Endodermal cell (in vitro differentiated cells): ENCODE measurements at regions not wholly inside any gene's neighbourhood (a gene's known extent, or its start where the extent isn't known, plus 50 kb on each side); places are given as distances from the start of the nearest gene placed in this dataset.

ENCODE experiments used
- DNase-seq: peaks from one replicate; pipeline ENCODE4 v3.0.0-alpha.2; 2017
- H3K27ac ChIP-seq: 2 replicates; pipeline ENCODE4 v1.5.1; 2013; ENCODE audit warnings: mild to moderate bottlenecking, low read depth, low read length, moderate library complexity
- H3K27me3 ChIP-seq: 2 replicates; pipeline ENCODE4 v1.6.1; 2013; ENCODE audit warnings: mild to moderate bottlenecking, low read length, moderate library complexity; ENCODE audit not compliant: insufficient read depth, control insufficient read depth, poor library complexity, severe bottlenecking
- H3K36me3 ChIP-seq: 2 replicates; pipeline ENCODE4 v1.7.0; 2013; ENCODE audit warnings: mild to moderate bottlenecking, low read length, moderate library complexity; ENCODE audit not compliant: control insufficient read depth, insufficient read depth
- H3K4me1 ChIP-seq: one replicate; pipeline ENCODE4 v1.7.0; 2013; ENCODE audit warnings: low read length; ENCODE audit not compliant: control insufficient read depth, insufficient read depth
- H3K4me3 ChIP-seq: 2 replicates; pipeline ENCODE4 v1.5.1; 2013; ENCODE audit warnings: mild to moderate bottlenecking, low read length, moderate library complexity
- H3K9ac ChIP-seq: 2 replicates; pipeline ENCODE4 v1.6.1; 2013; ENCODE audit warnings: mild to moderate bottlenecking, low read length, moderate library complexity; ENCODE audit not compliant: poor library complexity, severe bottlenecking; ENCODE audit errors: extremely low read depth
- H3K9me3 ChIP-seq: 2 replicates; pipeline ENCODE4 v1.6.1; 2013; ENCODE audit warnings: mild to moderate bottlenecking, low read length, moderate library complexity; ENCODE audit not compliant: control insufficient read depth
- H3K27ac Mint-ChIP-seq: 2 replicates; pipeline ENCODE4 v1.8.0; 2020; ENCODE audit warnings: mixed read lengths
- H3K27me3 Mint-ChIP-seq: 2 replicates; pipeline ENCODE4 v1.8.0; 2021; ENCODE audit warnings: mild to moderate bottlenecking, mixed read lengths; ENCODE audit not compliant: insufficient read depth
- H3K36me3 Mint-ChIP-seq: 2 replicates; pipeline ENCODE4 v1.8.0; 2020; ENCODE audit warnings: low read depth, mixed read lengths
- H3K4me1 Mint-ChIP-seq: 2 replicates; pipeline ENCODE4 v1.8.0; 2020; ENCODE audit warnings: mixed read lengths
- H3K4me3 Mint-ChIP-seq: 2 replicates; pipeline ENCODE4 v1.8.0; 2020; ENCODE audit warnings: mild to moderate bottlenecking, moderate library complexity, mixed read lengths
- H3K9me3 Mint-ChIP-seq: 2 replicates; pipeline ENCODE4 v1.8.0; 2020; ENCODE audit warnings: mild to moderate bottlenecking, mixed read lengths
- WGBS, 2 experiments: methylation state at CpG; one replicate each; pipeline versions ENCODE4 v1.1.5 to v1.1.7; 2013; ENCODE audit warnings: missing lambda C conversion rate in 2 of 2, mixed read lengths in 1 of 2; ENCODE audit not compliant: insufficient coverage in 1 of 2, insufficient read length in 1 of 2; 5-methylcytosine and 5-hydroxymethylcytosine counted together
- TF ChIP-seq, protein P1 (sequence below): fragments of 200-600 bp; sonication (generic); conservative IDR thresholded peaks from 2 replicates; pipeline ENCODE4 v1.5.0; 2021; ENCODE audit warnings: antibody characterized with exemption, mild to moderate bottlenecking

DNA sequence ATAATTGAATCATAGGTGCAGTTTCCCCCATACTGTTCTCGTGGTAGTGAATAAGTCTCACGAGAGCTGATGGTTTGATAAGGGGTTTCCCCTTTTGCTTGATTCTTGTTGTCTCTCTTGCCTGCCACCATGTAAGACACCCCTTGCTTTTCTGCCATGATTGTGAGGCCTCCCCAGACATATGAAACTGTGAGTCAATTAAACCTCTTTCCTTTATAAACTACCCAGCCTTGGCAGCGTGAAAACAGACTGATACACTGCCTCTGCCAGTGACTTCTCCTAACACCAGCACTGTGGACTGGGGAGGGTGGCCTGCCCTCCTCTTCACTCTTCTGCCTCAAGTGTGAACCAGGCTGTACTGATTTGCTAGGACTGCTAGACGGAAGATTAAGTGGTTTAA lies 108.6 kb downstream of the RAB11FIP2 start:
- Mint-ChIP-seq H3K9me3 (no peaks in the 10 kb centered on the region), H3K36me3 (no peaks in the 10 kb centered on the region), H3K27me3 (peaks cover 39% of the 10 kb centered on the region), H3K27ac (no peak overlapping the region), H3K4me3 (no peak overlapping the region), H3K4me1 (peaks cover 14% of the 10 kb centered on the region)
- WGBS, 2 experiments = 89 to 100% methylated on average over 4 of the region's 4 CpGs
- Histone ChIP-seq H3K36me3 (no peaks in the 10 kb centered on the region), H3K27ac (no peak overlapping the region), H3K9me3 (no peaks in the 10 kb centered on the region), H3K4me3 (no peak overlapping the region), H3K4me1 (no peaks in the 10 kb centered on the region), H3K27me3 (peaks cover 6% of the 10 kb centered on the region), H3K9ac (no peak overlapping the region)
- DNase-seq = no peak
- TF ChIP-seq, protein P1, sequence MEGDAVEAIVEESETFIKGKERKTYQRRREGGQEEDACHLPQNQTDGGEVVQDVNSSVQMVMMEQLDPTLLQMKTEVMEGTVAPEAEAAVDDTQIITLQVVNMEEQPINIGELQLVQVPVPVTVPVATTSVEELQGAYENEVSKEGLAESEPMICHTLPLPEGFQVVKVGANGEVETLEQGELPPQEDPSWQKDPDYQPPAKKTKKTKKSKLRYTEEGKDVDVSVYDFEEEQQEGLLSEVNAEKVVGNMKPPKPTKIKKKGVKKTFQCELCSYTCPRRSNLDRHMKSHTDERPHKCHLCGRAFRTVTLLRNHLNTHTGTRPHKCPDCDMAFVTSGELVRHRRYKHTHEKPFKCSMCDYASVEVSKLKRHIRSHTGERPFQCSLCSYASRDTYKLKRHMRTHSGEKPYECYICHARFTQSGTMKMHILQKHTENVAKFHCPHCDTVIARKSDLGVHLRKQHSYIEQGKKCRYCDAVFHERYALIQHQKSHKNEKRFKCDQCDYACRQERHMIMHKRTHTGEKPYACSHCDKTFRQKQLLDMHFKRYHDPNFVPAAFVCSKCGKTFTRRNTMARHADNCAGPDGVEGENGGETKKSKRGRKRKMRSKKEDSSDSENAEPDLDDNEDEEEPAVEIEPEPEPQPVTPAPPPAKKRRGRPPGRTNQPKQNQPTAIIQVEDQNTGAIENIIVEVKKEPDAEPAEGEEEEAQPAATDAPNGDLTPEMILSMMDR = no peak

DNA sequence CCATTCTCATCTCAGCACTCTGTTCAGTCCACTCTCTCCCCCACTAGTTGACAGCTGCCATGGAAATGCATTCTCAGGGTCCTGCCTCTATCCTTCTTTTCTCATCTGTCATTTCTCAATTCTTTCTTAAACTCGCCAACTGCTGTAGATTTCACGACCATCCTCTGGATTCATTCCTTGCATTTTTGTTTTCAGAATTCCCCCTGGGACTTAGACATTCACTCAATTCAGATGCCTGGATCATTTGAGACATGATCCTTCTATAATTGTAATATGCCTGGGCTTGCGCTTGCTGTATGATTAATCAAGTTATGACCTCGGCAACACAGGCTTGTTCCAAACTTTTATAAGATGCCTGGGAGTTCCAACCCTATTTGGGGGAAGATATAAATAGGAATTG lies 104.5 kb downstream of the RAB11FIP2 start:
- no peaks in the 10 kb centered on the region for H3K9me3 ChIP-seq
- H3K27me3 ChIP-seq = peaks cover 6% of the 10 kb centered on the region
- no peak overlapping the region for H3K4me3 ChIP-seq
- no peak overlapping the region for H3K27ac ChIP-seq
- Mint-ChIP-seq H3K9me3 (peaks cover 3% of the 10 kb centered on the region), H3K36me3 (no peaks in the 10 kb centered on the region), H3K27me3 (peaks cover 43% of the 10 kb centered on the region), H3K4me1 (no peaks in the 10 kb centered on the region), H3K27ac (no peak overlapping the region), H3K4me3 (no peak overlapping the region)
- no peak for DNase-seq
- no peak overlapping the region for H3K9ac ChIP-seq
- WGBS, 2 experiments = 72 to 91% methylated on average over 2 to 4 of the region's 4 CpGs
- TF ChIP-seq, protein P1 = no peak
- H3K36me3 ChIP-seq = no peaks in the 10 kb centered on the region
- H3K4me1 ChIP-seq = no peaks in the 10 kb centered on the region

GRCh38 chr10:117944676-117945447 lies 101.9 kb downstream of the RAB11FIP2 start:
- TF ChIP-seq, protein P1 = no peak
- H3K36me3 ChIP-seq = no peaks in the 10 kb centered on the region
- H3K9me3 ChIP-seq = no peaks in the 10 kb centered on the region
- H3K27ac ChIP-seq = no peak overlapping the region
- Mint-ChIP-seq H3K4me3 (no peak overlapping the region), H3K27ac (no peak overlapping the region), H3K4me1 (no peaks in the 10 kb centered on the region), H3K9me3 (peaks cover 3% of the 10 kb centered on the region), H3K27me3 (peaks cover 26% of the 10 kb centered on the region), H3K36me3 (no peaks in the 10 kb centered on the region)
- 63 to 100% methylated on average over 1 to 2 of the region's 2 CpGs for WGBS, 2 experiments
- H3K4me3 ChIP-seq = no peak overlapping the region
- H3K9ac ChIP-seq = no peak overlapping the region
- no peak for DNase-seq
- no peaks in the 10 kb centered on the region for H3K4me1 ChIP-seq
- peaks cover 3% of the 10 kb centered on the region for H3K27me3 ChIP-seq
